SKM-1 treated with dmso at 0.1 percent for 144 hours (cell line): ENCODE measurements at regions not wholly inside any gene's neighbourhood (a gene's known extent, or its start where the extent isn't known, plus 50 kb on each side); places are given as distances from the start of the nearest gene placed in this dataset.

Experiments used
- DNase-seq: peaks from one replicate; lab custom pipeline; 2025; ENCODE audit not compliant: unreplicated experiment; lab: John Stamatoyannopoulos, UW

- no peak for DNase-seq
Observed at GRCh38 chr4:133245226-133245625, 96.1 kb downstream of the PCDH10 start.
